Epithelial cell of proximal tubule (primary cell): ENCODE measurements at regions not wholly inside any gene's neighbourhood (a gene's known extent, or its start where the extent isn't known, plus 50 kb on each side); places are given as distances from the start of the nearest gene placed in this dataset.

Source experiments
- DNase-seq: peaks from one replicate; pipeline ENCODE4 v3.0.0-alpha.2; 2011; ENCODE audit warnings: low read depth
- H3K4me3 ChIP-seq: 2 replicates; pipeline ENCODE4 v1.5.1; 2011; ENCODE audit warnings: low read depth, mild to moderate bottlenecking, low read length
- TF ChIP-seq, protein P1 (sequence below): conservative IDR thresholded peaks from 2 replicates; pipeline ENCODE4 v1.5.1; 2012; ENCODE audit warnings: low read depth, mild to moderate bottlenecking, low read length

DNA sequence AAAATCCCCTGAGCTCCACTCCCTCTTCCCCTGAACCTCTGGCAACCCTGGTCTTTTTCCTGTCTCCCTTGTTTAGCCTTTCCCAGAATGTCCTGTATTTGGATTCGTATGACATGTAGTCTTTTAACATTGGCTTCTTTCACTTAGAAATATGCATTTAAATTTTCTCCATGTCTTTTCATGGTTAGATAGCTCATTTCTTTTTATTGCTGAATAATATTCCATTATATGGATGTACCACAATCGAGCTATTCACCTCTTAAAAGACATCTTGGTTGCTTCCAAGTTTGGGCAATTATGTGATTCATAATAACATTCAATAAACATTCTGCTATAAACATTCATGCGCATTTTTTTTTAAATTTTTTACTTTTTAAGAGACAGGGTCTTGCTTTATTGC lies 99.6 kb upstream of the ZNF536 start:
- DNase-seq = no peak
- H3K4me3 ChIP-seq = no peak overlapping the region
- TF ChIP-seq, protein P1, sequence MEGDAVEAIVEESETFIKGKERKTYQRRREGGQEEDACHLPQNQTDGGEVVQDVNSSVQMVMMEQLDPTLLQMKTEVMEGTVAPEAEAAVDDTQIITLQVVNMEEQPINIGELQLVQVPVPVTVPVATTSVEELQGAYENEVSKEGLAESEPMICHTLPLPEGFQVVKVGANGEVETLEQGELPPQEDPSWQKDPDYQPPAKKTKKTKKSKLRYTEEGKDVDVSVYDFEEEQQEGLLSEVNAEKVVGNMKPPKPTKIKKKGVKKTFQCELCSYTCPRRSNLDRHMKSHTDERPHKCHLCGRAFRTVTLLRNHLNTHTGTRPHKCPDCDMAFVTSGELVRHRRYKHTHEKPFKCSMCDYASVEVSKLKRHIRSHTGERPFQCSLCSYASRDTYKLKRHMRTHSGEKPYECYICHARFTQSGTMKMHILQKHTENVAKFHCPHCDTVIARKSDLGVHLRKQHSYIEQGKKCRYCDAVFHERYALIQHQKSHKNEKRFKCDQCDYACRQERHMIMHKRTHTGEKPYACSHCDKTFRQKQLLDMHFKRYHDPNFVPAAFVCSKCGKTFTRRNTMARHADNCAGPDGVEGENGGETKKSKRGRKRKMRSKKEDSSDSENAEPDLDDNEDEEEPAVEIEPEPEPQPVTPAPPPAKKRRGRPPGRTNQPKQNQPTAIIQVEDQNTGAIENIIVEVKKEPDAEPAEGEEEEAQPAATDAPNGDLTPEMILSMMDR = no peak

DNA sequence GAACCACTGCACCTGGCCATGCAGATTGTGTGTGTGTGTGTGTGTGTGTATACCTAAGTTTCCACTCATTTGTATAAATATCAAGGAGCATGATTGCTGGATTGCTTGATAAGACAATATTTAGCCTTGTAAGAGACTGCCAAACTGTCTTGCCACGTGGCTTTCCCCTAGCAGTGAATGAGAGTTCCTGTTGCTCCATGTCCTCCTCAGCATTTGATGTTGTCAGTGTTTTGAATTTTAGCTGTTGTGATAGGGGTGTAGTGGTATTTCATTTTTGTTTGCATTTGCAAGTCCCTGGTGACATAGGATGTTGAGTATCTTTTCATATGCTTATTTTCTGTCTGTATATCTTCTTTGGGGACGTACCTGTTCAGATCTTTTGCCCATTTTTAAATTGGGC lies 99.0 kb upstream of the ZNF536 start:
- no peak for DNase-seq
- TF ChIP-seq, protein P1 = no peak
- H3K4me3 ChIP-seq = no peak overlapping the region

DNA sequence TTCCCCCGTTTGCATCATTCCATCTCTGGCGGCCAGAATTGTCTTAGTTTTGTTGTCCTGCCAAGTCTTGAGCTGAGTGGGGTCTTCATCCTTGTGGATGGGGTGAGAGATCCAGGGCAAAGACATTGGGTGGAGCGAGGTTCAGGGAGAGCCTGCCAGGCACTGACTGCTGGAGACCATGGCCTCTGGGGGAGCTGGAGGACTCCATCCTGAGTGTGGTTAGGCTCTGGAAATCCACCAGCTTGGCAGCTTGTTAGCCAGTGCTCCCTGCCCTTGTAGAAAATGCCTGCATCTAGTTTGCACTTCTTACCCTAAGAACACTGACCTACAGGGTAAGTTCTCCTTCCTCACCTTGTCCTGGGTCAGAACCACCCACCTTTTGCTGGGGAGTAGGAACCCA lies 97.2 kb upstream of the ZNF536 start:
- DNase-seq = no peak
- H3K4me3 ChIP-seq = no peak overlapping the region
- TF ChIP-seq, protein P1 = no peak

DNA sequence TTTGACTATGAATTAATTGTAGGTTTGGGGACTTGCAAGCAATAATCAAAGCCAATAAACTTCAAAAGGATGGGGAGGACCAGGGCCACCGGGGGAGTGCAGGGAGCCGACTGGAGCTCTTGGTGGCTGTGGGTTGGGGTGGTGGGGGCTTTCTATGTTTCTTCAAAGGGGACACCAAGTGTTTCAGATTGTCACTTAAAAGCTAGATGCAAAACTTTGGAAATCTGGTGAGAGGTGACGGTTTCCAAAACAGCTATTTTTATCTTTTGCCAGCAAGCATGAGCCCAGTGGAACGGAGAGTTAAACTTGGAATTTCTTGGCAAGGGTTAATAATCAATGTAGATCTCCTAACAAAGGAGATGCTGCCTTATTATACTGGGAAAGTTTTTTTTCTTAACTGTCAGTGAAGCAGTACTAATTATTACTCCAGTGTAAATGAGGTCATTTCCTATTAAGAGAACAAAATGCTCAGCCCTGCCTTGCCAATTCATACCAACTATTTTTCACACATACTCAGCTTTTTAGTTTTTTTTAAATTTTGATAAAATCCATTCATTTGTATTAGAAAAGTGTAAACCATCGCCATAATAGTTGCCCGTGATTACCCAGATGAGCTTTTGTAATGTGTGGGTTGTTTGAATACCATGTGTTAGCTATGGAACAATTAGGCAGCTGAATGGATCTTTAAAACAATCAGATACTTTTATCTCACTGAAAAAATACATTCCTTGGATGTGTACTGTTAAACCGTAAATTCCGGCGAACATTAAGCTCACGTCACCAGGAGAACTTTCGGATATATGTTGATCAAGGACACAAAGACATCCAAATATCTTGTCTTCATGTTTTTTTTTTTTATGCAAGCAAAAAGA lies 95.9 kb upstream of the ZNF536 start:
- DNase-seq = no peak
- TF ChIP-seq, protein P1 = no peak
- no peak overlapping the region for H3K4me3 ChIP-seq

DNA sequence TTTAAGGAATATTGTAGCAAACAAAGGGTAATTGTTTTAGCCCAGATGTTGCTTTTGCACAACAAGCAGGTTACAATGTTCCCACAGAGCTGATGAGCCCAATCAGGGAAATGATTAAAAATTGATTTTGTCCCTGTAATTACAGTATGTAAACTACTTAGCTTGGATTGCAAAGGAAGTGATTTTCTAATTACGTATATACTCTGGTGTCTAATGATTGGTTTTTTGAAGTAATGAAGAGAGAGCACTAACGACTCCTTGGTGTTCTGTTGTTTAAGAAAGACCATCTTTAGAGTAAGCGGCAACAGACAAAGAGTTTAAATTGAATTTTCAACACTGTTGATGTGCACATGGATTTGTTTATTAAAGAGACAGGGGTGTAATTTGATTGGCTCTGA lies 95.3 kb upstream of the ZNF536 start:
- no peak overlapping the region for H3K4me3 ChIP-seq
- DNase-seq = no peak
- TF ChIP-seq, protein P1 = no peak

DNA sequence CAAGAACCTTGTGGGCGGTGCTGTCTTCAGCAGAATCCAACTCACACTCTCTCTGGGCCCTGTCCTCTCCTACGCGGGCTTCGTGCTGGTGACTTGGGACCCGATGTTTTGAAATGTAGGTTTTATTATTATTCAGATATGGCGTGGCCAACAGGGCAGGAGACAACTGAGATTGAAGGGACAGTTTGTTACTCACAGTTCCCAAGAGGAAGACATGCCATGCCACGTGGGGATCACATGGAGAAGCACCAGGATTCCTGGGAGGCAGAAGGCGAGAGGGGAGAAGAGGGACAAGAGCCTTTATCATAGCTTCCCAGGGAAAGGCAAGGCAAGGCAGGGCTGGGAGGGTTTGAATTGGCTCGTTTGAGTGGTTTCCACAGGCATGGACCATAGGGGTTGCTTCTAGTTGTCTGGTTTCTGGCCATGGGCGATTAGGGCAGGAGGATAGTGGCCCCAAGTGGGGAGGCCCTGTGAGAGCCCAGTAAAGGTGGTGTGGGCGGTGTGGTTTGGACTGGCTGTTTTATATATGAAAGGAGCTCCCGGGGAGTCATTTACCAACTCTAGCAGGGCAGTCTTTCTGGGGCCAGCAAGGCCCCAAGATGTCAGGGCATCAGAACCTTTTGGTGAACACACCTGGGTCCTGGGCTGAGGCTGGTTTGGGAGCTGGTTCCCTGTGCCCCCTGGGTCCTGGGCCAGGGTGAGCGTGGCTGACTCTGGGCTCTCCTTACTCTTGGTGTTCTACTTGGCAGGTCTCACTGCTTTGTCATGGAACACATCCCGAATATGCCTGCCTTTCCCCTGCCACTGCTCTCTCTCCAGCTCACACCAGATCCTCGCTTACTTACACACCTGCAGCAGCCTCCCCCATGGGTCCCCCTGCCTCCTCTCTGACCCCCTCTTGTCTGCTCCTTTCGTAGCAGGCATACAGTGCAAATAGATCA lies 94.0 kb upstream of the ZNF536 start:
- DNase-seq = no peak
- H3K4me3 ChIP-seq = no peak overlapping the region
- TF ChIP-seq, protein P1 = no peak
